K562 (cell line): ENCODE measurements at regions not wholly inside any gene's neighbourhood (a gene's known extent, or its start where the extent isn't known, plus 50 kb on each side); places are given as distances from the start of the nearest gene placed in this dataset.

ENCODE experiments used
- CBX1 ChIP-seq: sonication (generic); IDR thresholded peaks from 2 replicates; pipeline ENCODE4 v1.6.1; 2016; ENCODE audit warnings: antibody characterized with exemption, low read depth, mild to moderate bottlenecking
- CHD4 ChIP-seq: fragments of 200-600 bp; sonication (generic); IDR thresholded peaks from 3 replicates; pipeline ENCODE4 v1.6.1; 2012; ENCODE audit warnings: low read depth, mild to moderate bottlenecking, mixed read lengths, low read length, inconsistent platforms; ENCODE audit not compliant: insufficient read depth, insufficient replicate concordance, poor library complexity, severe bottlenecking
- EZH2 ChIP-seq: IDR thresholded peaks from 2 replicates; pipeline ENCODE4 v1.6.1; 2012; ENCODE audit warnings: low read depth, mild to moderate bottlenecking, inconsistent platforms, low read length, borderline replicate concordance
- GTF2F1 ChIP-seq: IDR thresholded peaks from 2 replicates; pipeline ENCODE4 v1.6.1; 2011; ENCODE audit warnings: low read depth, low read length, improper control_type of control experiment
- MEF2D ChIP-seq: conservative IDR thresholded peaks from 2 replicates; pipeline ENCODE4 v1.6.1; 2016; ENCODE audit warnings: low read depth, missing genetic modification characterization, missing compliant biosample characterization
- MYBL2 ChIP-seq, 2 experiments: fragments of 450-650 bp in 1 of 2; sonication (generic) in 1 of 2; formaldehyde crosslinking in 1 of 2; IDR thresholded peaks; 2 replicates each; pipeline versions ENCODE4 v1.6.1 to v1.8.1; 2017 to 2022; ENCODE audit warnings: borderline replicate concordance in 1 of 2, inconsistent platforms in 1 of 2, low read depth in 1 of 2, mild to moderate bottlenecking in 1 of 2, missing genetic modification reagents in 1 of 2, moderate library complexity in 1 of 2
- POLR2H ChIP-seq: IDR thresholded peaks from 2 replicates; pipeline ENCODE4 v1.6.1; 2016; ENCODE audit warnings: missing genetic modification characterization, low read depth, mild to moderate bottlenecking, control low read depth, missing compliant biosample characterization, moderate library complexity
- SREBF2 ChIP-seq: sonication (generic); formaldehyde crosslinking; IDR thresholded peaks from 2 replicates; pipeline ENCODE4 v1.4.0; 2020; ENCODE audit warnings: mild to moderate bottlenecking, missing genetic modification reagents
- SRSF9 ChIP-seq: fragments of 200-400 bp; formaldehyde crosslinking; IDR thresholded peaks from 2 replicates; pipeline ENCODE4 v1.6.1; 2017; ENCODE audit warnings: low read depth, low read length, borderline replicate concordance
- WHSC1 ChIP-seq: IDR thresholded peaks from one replicate; pipeline ENCODE4 v1.6.1; 2012; ENCODE audit warnings: low read length, control low read depth, inconsistent platforms
- XRCC5 ChIP-seq: fragments of 200-400 bp; formaldehyde crosslinking; IDR thresholded peaks from 2 replicates; pipeline ENCODE4 v1.6.1; 2017; ENCODE audit warnings: low read depth, mild to moderate bottlenecking, low read length
- ZFP30 ChIP-seq: fragments of 250-450 bp; sonication (Bioruptor Pico); IDR thresholded peaks from 2 replicates; pipeline ENCODE4 v1.8.0; 2022; ENCODE audit warnings: moderate library complexity, mild to moderate bottlenecking, inconsistent platforms, borderline replicate concordance
- ZFP91 ChIP-seq: sonication (generic); formaldehyde crosslinking; IDR thresholded peaks from 2 replicates; pipeline ENCODE4 v1.8.0; 2022; ENCODE audit warnings: mild to moderate bottlenecking, missing genetic modification reagents
- ZNF311 ChIP-seq: fragments of 250-450 bp; sonication (Bioruptor Pico); IDR thresholded peaks from 2 replicates; pipeline ENCODE4 v1.4.0; 2020; ENCODE audit warnings: mild to moderate bottlenecking, moderate library complexity
- ZNF589 ChIP-seq: fragments of 200-800 bp; sonication (Bioruptor generic); IDR thresholded peaks from 2 replicates; pipeline ENCODE4 v1.6.1; 2016; ENCODE audit warnings: low read depth, missing genetic modification characterization, missing compliant biosample characterization
- ZNF717 ChIP-seq: fragments of 250-450 bp; sonication (Bioruptor Pico); IDR thresholded peaks from 2 replicates; pipeline ENCODE4 v1.5.0; 2021
- TF ChIP-seq, protein P1 (sequence below), 2 experiments: fragments of 450-650 bp in 1 of 2; sonication (generic) in 1 of 2; formaldehyde crosslinking; conservative IDR thresholded peaks; 2 replicates each; pipeline versions ENCODE4 v1.4.0 to v1.8.1; 2020 to 2022; ENCODE audit warnings: mild to moderate bottlenecking in 1 of 2, missing genetic modification reagents in 1 of 2
- TF ChIP-seq, protein P2 (sequence below): sonication (generic); formaldehyde crosslinking; IDR thresholded peaks from 2 replicates; pipeline ENCODE4 v1.8.0; 2022; ENCODE audit warnings: missing genetic modification reagents, mild to moderate bottlenecking, borderline replicate concordance

DNA sequence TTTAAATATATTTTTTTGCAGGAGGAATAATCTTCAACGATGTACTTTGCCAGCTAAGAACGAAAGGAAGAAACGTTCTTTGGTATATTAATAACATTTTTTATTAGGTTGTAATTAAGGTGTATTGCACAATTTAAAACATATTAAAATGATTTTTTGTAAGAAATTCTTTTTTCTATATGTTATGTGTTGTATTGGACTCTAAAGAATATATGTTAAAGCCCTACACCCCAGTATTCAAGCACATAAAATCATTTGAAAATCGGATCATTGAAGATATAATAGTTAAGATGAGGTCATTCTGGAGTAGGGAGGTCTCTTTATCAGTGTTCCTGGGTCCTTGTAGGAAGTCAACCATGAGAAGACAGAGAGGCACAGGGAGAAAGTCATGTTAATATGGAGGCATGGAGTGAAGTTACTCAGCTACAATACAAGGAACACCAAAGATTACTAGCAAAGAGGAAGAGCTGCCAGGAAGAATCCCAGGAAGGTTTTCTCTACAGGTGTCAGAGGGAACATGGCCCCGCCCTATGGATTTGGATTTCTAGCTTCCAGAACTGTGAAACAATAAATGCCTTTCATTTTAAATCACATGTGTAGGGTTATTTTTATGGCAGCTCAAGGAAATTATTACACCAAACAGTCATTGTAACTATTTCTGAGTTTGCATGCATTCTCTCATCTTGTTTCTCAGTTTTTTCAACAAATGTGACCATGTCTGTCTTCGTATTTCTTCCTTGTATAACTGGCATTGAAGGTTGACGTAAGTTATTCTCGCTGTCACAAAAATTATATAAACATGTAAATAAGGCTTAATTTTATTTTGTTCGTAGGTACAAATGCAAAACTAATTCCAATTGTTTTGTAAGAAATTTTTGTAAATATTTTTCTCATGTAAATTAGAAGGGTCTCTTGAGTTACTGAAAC, 75.4 kb upstream of the VPREB1 start (continued):
- TF ChIP-seq MYBL2 (IDR thresholded peaks at IDR 0.05; ENCODE audit: low read depth) (0 out of 2 replicates have a peak, but pooled peaks have one; percentile 40), MYBL2 (CRISPR knock-in tag; IDR thresholded peaks at IDR 0.05; ENCODE audit: borderline replicate concordance) (no peak), SRSF9 (no peak), ZNF311 (CRISPR knock-in tag) (no peak), CHD4 (no peak), ZFP30 (peak; percentile 73; the same call in 1 of the 2 replicates), ZNF717 (peak; percentile 12; the same call in 1 of the 2 replicates), ZFP91 (CRISPR knock-in tag) (no peak), WHSC1 (no peak), XRCC5 (no peak), EZH2 (no peak), GTF2F1 (no peak), CBX1 (no peak), ZNF589 (no peak), MEF2D (tag) (no peak), POLR2H (no peak), SREBF2 (CRISPR knock-in tag) (no peak)
- TF ChIP-seq, protein P1, sequence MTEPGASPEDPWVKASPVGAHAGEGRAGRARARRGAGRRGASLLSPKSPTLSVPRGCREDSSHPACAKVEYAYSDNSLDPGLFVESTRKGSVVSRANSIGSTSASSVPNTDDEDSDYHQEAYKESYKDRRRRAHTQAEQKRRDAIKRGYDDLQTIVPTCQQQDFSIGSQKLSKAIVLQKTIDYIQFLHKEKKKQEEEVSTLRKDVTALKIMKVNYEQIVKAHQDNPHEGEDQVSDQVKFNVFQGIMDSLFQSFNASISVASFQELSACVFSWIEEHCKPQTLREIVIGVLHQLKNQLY (CRISPR knock-in tag; conservative IDR thresholded peaks at IDR 0.05): no peak
- TF ChIP-seq, protein P2, sequence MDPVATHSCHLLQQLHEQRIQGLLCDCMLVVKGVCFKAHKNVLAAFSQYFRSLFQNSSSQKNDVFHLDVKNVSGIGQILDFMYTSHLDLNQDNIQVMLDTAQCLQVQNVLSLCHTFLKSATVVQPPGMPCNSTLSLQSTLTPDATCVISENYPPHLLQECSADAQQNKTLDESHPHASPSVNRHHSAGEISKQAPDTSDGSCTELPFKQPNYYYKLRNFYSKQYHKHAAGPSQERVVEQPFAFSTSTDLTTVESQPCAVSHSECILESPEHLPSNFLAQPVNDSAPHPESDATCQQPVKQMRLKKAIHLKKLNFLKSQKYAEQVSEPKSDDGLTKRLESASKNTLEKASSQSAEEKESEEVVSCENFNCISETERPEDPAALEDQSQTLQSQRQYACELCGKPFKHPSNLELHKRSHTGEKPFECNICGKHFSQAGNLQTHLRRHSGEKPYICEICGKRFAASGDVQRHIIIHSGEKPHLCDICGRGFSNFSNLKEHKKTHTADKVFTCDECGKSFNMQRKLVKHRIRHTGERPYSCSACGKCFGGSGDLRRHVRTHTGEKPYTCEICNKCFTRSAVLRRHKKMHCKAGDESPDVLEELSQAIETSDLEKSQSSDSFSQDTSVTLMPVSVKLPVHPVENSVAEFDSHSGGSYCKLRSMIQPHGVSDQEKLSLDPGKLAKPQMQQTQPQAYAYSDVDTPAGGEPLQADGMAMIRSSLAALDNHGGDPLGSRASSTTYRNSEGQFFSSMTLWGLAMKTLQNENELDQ: peak; percentile 74; the same call in 1 of the 2 replicates
